GM18505 (cell line): ENCODE measurements at regions not wholly inside any gene's neighbourhood (a gene's known extent, or its start where the extent isn't known, plus 50 kb on each side); places are given as distances from the start of the nearest gene placed in this dataset.
"Not testable (repeated sequence)": the region's sequence is repeated elsewhere in the genome, so short reads cannot be mapped to it uniquely, and the experiment has no call there.

ENCODE experiments used
- ATAC-seq: cut with Tn5 transposase; IDR thresholded peaks from one replicate; pipeline ENCODE4 v1.9.1; 2021; ENCODE audit not compliant: unreplicated experiment
- POLR2A ChIP-seq: IDR thresholded peaks from 4 replicates; pipeline ENCODE4 v1.6.1; 2011; ENCODE audit warnings: borderline replicate concordance; ENCODE audit not compliant: insufficient read depth, insufficient read length; ENCODE audit errors: extremely low read depth

GRCh38 chr9:13439685-13440476, 160.4 kb upstream of the MPDZ start:
- TF ChIP-seq POLR2A = no peak
- ATAC-seq = no peak

GRCh38 chr9:13437866-13438265, 158.4 kb upstream of the MPDZ start:
- ATAC-seq = no peak
- TF ChIP-seq POLR2A = no peak

GRCh38 chr9:13436591-13436990, 157.1 kb upstream of the MPDZ start:
- TF ChIP-seq POLR2A = no peak
- ATAC-seq = no peak

- not testable (repeated sequence) for ATAC-seq
These were observed 154.0 kb upstream of the MPDZ start for GRCh38 chr9:13433453-13433852.

DNA sequence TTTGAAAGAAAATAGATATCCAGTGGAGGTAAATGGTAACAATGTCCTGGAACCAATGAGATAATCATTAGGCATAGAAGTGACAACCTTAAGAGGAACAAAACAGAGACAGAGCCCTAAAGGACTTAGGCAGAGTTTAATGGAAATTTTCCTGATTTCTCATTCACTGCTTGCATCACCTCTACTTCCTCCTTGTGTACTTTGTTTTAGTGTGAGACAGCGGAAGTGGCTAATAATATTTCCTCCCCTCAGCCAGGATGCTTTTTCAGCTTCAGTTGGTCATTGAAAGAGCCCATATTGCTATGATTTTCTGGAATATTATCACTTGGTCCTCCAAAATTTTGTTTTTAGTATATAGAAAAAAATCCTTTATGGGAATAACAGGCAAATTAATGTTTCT, 153.4 kb upstream of the MPDZ start:
- ATAC-seq = no peak
- TF ChIP-seq POLR2A = no peak

DNA sequence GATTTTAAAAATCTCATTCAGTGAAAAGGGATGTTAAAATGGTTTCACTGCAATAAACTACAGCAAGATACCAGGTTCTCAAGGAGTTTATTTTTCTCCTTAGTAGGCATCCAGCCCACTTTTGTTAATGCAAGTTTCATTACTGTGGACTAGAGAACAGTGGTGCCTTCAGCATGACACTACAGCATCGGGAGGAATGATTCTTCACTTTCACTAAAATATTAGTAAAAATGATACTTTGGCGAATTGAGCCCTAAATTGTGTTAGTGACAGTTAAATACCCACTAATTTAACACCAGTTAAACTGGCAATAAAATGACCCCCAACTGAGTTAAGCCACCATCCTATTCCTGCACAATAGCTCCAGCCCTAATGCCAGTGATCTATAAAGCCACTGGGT, 152.2 kb upstream of the MPDZ start:
- no peak for TF ChIP-seq POLR2A
- ATAC-seq = no peak

- TF ChIP-seq POLR2A = no peak
- no peak for ATAC-seq
These were observed 151.7 kb upstream of the MPDZ start for GRCh38 chr9:13431222-13431536.

GRCh38 chr9:13430368-13431221, 151.1 kb upstream of the MPDZ start:
- no peak for ATAC-seq
- TF ChIP-seq POLR2A = no peak

DNA sequence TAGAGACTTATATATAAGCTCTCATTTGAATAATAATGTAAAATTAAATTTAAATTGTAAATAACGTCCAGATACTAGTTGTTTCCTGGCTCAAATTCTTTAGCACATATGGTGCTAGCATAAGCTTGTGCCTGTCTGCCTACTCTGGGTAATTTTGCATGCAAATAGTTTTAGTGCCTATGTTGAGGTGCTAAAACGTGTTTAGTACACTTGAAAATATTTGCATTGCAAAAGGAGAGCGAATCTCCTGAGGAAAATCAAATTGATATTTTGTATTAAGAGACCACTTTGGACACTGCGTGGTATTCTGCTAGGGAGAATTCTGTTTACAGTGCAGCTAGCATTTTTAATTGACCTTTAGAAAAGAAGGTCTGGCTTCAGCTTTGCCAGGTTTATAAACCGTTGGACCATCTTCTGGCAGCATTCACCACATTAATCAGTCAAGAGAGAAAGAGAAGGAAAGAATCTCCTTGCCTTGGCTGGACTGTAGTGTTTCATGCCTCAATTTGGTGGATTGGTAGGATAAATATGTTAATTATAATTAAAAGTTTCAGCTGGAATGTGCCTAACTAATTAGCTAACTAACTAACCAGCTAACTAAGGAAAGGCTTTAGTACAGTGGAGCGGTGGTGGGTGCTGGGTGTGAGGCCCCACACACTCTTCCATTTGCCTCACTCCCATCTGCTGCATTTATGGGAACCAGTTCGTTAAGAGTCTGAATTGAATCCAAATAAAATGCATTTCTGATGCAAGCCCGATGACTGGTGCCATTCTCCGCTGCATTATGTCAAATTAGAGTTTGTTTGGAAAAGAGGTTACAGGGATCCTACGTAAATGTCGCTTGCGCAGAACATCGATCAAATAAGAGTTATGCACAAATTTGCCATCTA, 150.1 kb upstream of the MPDZ start:
- no peak for TF ChIP-seq POLR2A
- no peak for ATAC-seq

- no peak for ATAC-seq
- TF ChIP-seq POLR2A = no peak
These were observed 149.3 kb upstream of the MPDZ start for GRCh38 chr9:13428766-13429165.

DNA sequence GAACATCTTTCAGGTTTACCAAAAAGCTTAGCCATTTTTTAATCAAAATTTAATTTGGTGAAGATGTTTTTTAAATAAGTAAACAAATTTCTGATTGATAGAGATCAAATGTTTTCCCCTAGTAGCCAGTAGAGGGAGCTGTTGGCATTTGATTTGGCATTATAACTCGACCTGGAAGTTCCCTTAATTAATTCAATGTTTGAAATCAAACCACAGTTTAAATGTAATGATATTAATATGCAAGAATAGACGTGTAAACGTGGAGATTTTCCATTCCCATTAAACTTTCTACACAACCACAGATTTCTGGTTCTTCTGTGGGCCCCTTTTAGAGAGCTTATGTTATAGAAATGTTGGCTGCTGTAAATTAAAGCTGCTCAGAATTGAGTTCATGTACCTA, 148.1 kb upstream of the MPDZ start:
- no peak for ATAC-seq

GRCh38 chr9:13426606-13427005, 147.1 kb upstream of the MPDZ start:
- ATAC-seq = no peak
- no peak for TF ChIP-seq POLR2A

More for the DNA sequence above, 148.1 kb upstream of the MPDZ start:
- TF ChIP-seq POLR2A = no peak

DNA sequence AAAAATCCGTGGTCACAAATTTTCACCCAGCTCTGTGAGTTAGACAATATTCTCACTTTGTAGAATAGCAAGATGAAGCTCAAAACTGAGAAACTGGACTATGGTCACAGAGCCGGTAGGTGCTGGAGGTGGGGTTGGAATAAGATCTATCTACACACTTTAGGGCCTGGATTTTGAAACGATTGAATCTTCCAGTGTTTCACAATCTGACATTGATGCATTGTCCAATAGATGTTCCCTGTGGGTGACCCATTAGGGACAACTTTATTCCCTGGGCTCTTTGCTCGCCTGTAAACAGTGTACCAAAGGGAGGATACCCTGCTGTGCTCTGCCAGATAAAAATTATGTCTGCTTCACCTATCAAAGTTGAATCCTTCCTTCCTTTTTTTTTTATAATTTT, 145.4 kb upstream of the MPDZ start:
- ATAC-seq = no peak
- TF ChIP-seq POLR2A = no peak
